K562 (cell line): ENCODE measurements at regions not wholly inside any gene's neighbourhood (a gene's known extent, or its start where the extent isn't known, plus 50 kb on each side); places are given as distances from the start of the nearest gene placed in this dataset.

Source experiments
- ATAC-seq: fragments of 200-7000 bp; cut with Tn5 transposase; 3 replicates; pipeline ENCODE4 v1.9.1; 2020; ENCODE audit warnings: moderate library complexity
- BruUV-seq: library from RNA; stranded (reverse); fragments of 400-500 nt; replicated peaks from 2 replicates; lab custom pipeline; 2021; lab: Mats Ljungman, UMichigan
- CTCF ChIA-PET: fragments of 300-600 bp; formaldehyde crosslinking; extraction: SDS; loops from one replicate; lab custom pipeline; 2021; ENCODE audit warnings: low intra/inter-chr PET ratio; lab: Yijun Ruan, JAX
- POLR2A ChIA-PET: fragments of 300-600, 350-650 bp; sonication (Branson Sonifier 250); formaldehyde crosslinking; extraction: SDS; loops from one replicate; lab custom pipeline; 2021; ENCODE audit warnings: antibody characterized with exemption, inconsistent platforms; lab: Yijun Ruan, JAX
- DNase-seq, 4 experiments: peaks; one replicate each; pipeline versions ENCODE4 v3.0.0 to v3.0.0-alpha.2; 2011 to 2018; ENCODE audit warnings: low spot score in 3 of 4, mixed read lengths in 3 of 4; ENCODE audit errors: extremely low read depth in 1 of 4
- FAIRE-seq: peaks from 2 replicates; lab custom pipeline; 2011; peaks lifted over from hg19 to GRCh38; lab: Jason Lieb, UNC
- H2AFZ ChIP-seq: 2 replicates; pipeline ENCODE4 v1.6.0; 2011; ENCODE audit warnings: low read depth, low read length, control low read depth, inconsistent platforms
- H3K27ac ChIP-seq: fragments of 200-600 bp; 3 replicates; pipeline ENCODE4 v1.8.0; 2011; ENCODE audit warnings: low read depth, mild to moderate bottlenecking, control low read depth, inconsistent platforms, low read length, moderate library complexity, mixed read lengths; ENCODE audit errors: extremely low read depth
- H3K27me3 ChIP-seq, 2 experiments: fragments of 300-600 bp in 1 of 2; 2 replicates in 1 of 2; 3 replicates in 1 of 2; pipeline versions ENCODE4 v1.6.0 to v1.8.0; 2011; ENCODE audit warnings: inconsistent platforms in 2 of 2, low read length in 2 of 2, mild to moderate bottlenecking in 1 of 2, mixed read lengths in 1 of 2, moderate library complexity in 1 of 2; ENCODE audit not compliant: control insufficient read depth in 2 of 2, insufficient read depth in 2 of 2
- H3K36me3 ChIP-seq: fragments of 300-600 bp; 3 replicates; pipeline ENCODE4 v1.8.0; 2011; ENCODE audit warnings: mild to moderate bottlenecking, low read length, inconsistent platforms; ENCODE audit not compliant: control insufficient read depth, insufficient read depth
- H3K4me1 ChIP-seq, 2 experiments: fragments of 200-600 bp in 1 of 2; replicated peaks in 1 of 2; 2 replicates in 1 of 2; 3 replicates in 1 of 2; pipeline versions ENCODE4 v1.5.1 to v1.8.0; 2011; ENCODE audit warnings: inconsistent platforms in 2 of 2, low read length in 2 of 2, mild to moderate bottlenecking in 1 of 2, mixed read lengths in 1 of 2, moderate library complexity in 1 of 2; ENCODE audit not compliant: control insufficient read depth in 2 of 2, insufficient read depth in 2 of 2
- H3K4me2 ChIP-seq: 2 replicates; pipeline ENCODE4 v1.6.1; 2011; ENCODE audit warnings: low read length, control low read depth, inconsistent platforms, mixed read lengths; ENCODE audit not compliant: insufficient read depth
- H3K4me3 ChIP-seq: fragments of 200-600 bp; sonication (generic), shearing (Covaris generic); 2 replicates; pipeline ENCODE4 v1.5.1; 2016; ENCODE audit warnings: control low read depth, inconsistent platforms
- H3K79me2 ChIP-seq: fragments of 200-600 bp; 3 replicates; pipeline ENCODE4 v1.8.0; 2011; ENCODE audit warnings: low read length, inconsistent platforms; ENCODE audit not compliant: control insufficient read depth, insufficient read depth
- H3K9ac ChIP-seq, 2 experiments: 2 replicates each; pipeline versions ENCODE4 v1.6.0 to v1.6.1; 2011; ENCODE audit warnings: low read depth in 2 of 2, low read length in 2 of 2, control low read depth in 1 of 2, inconsistent platforms in 1 of 2, mild to moderate bottlenecking in 1 of 2, mixed read lengths in 1 of 2; ENCODE audit not compliant: insufficient read depth in 1 of 2
- H3K9me1 ChIP-seq: one replicate; pipeline ENCODE4 v1.6.0; 2011; ENCODE audit warnings: inconsistent platforms, mild to moderate bottlenecking, low read length, moderate library complexity; ENCODE audit not compliant: control insufficient read depth, insufficient read depth
- H3K9me3 ChIP-seq: replicated peaks from 2 replicates; pipeline ENCODE4 v1.5.1; 2011; ENCODE audit warnings: low read depth, low read length, inconsistent platforms; ENCODE audit not compliant: control insufficient read depth, insufficient read depth
- H4K20me1 ChIP-seq: replicated peaks from 2 replicates; pipeline ENCODE4 v1.6.1; 2011; ENCODE audit warnings: low read length, inconsistent platforms, mixed read lengths; ENCODE audit not compliant: control insufficient read depth, insufficient read depth
- ATF1 ChIP-seq, 2 experiments: fragments of 450-650 bp in 1 of 2; IDR thresholded peaks; 2 replicates each; pipeline ENCODE4 v1.6.1; 2016; ENCODE audit warnings: missing compliant biosample characterization in 1 of 2, missing genetic modification characterization in 1 of 2
- CEBPB ChIP-seq: fragments of 450-650 bp; IDR thresholded peaks from 2 replicates; pipeline ENCODE4 v1.6.1; 2016; ENCODE audit warnings: missing genetic modification characterization, missing compliant biosample characterization
- CEBPG ChIP-seq, 3 experiments: fragments of 200-800 bp in 1 of 3; sonication (Bioruptor generic) in 1 of 3; sonication (generic) in 1 of 3; formaldehyde crosslinking in 1 of 3; IDR thresholded peaks in 2 of 3; conservative IDR thresholded peaks in 1 of 3; 2 replicates each; pipeline versions ENCODE4 v1.6.1 to v1.8.0; 2016 to 2022; ENCODE audit warnings: missing compliant biosample characterization in 2 of 3, missing genetic modification characterization in 2 of 3, mild to moderate bottlenecking in 1 of 3, missing genetic modification reagents in 1 of 3
- ELF4 ChIP-seq: fragments of 450-650 bp; formaldehyde crosslinking; IDR thresholded peaks from 2 replicates; pipeline ENCODE4 v1.4.0; 2022; ENCODE audit warnings: missing genetic modification characterization
- PML ChIP-seq: IDR thresholded peaks from 2 replicates; pipeline ENCODE4 v1.6.1; 2012; ENCODE audit warnings: low read length, inconsistent platforms
- ZNF668 ChIP-seq: fragments of 250-450 bp; sonication (Bioruptor Pico); IDR thresholded peaks from 2 replicates; pipeline ENCODE4 v1.8.0; 2022; ENCODE audit warnings: mild to moderate bottlenecking, inconsistent platforms
- WGBS: fragments of 100-300 bp; shearing (Covaris generic); methylation state at CpG from one replicate; pipeline ENCODE4 v1.1.6; 2016; ENCODE audit warnings: low coverage, mixed read lengths; ENCODE audit not compliant: insufficient coverage; ENCODE audit errors: missing lambda C conversion rate; 5-methylcytosine and 5-hydroxymethylcytosine counted together
- in situ Hi-C: fragments of 300-500 bp; cut with MboI; formaldehyde crosslinking; loops from 4 replicates; pipeline ENCODE4 v1.15.0; 2018; ENCODE audit warnings: inconsistent platforms, mixed read lengths
- intact Hi-C: fragments of 100-400 bp; cut with micrococcal nuclease; formaldehyde crosslinking; loops from 2 replicates; pipeline ENCODE4 v1.14.2; 2022

DNA sequence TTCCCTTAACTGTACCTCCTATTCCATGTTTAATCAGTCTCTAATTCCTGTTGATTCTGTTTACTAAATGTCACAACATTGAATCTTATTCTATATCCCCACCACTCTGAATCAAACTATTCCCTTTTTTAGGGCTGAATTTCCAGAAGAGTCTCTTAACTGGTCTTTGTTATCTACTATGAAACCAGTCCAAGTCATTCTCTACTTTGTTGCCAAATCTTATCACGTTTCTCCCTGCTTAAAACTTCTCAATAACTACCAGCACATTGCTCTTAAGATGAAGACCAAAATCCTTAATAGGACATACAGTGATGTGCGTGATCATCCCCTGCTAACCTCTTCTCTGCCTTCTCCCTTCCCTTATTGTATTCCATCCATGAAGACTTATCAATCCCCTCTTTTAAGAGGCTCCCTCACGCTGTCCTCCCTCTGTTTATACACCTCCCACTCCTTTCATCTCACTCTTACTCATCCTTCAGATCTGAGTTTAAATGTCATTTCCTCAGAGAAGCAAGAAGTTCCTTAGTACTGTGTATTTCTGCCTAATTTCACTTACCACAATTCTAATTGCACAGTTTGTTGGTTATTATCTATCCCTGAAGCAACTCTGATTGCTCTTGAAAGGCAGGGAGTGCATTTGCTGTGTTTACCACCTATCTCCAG is 143.0 kb upstream of the AHI1 start:
- no TSS peak for BruUV-seq
- no peak overlapping the region for H3K4me2 ChIP-seq

DNA sequence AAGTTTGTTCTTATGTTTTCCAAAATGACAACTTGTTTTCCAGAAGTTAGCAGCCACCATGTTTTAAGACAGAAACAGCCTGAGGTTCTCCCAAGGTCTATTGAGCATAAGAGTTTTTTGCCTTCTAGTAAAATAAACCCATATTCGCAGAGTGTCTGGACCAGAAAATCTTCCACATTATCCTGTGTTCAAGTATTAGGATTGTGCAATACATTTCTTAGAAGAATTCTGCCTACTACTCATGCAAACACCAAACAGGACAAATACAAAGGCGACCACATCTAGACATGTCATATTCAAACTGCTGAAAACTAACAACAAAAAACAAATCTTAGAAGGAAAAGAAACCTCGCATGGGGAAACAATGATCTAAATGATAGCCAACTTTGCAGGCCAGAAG is 145.4 kb upstream of the AHI1 start:
- ChIA-PET CTCF (no interaction called here), POLR2A (no interaction called here)
- Histone ChIP-seq H3K27me3 (no peaks in the 10 kb centered on the region), H3K79me2 (no peaks in the 10 kb centered on the region), H2AFZ (no peak overlapping the region), H3K36me3 (no peaks in the 10 kb centered on the region), H3K9me3 (no peaks in the 10 kb centered on the region), H3K9ac (no peak overlapping the region), H3K9me1 (no peaks in the 10 kb centered on the region)
- no peak for ATAC-seq
- no TSS peak for BruUV-seq
- WGBS, result 2% methylated on average over 3 of the region's 3 CpGs
- intact Hi-C loops, result no loop called here
- TF ChIP-seq CEBPB (tag) (peak; percentile 79), ELF4 (CRISPR knock-in tag) (no peak), CEBPG (CRISPR knock-in tag; IDR thresholded peaks at IDR 0.05) (no peak), CEBPG (tag; conservative IDR thresholded peaks at IDR 0.05 in 1 of 2, IDR thresholded peaks at IDR 0.05 in 1 of 2) (peak; percentile 12 to 80; a peak in 2 of 4 replicates), ZNF668 (CRISPR knock-in tag) (no peak), ATF1 (CRISPR knock-in tag; IDR thresholded peaks at IDR 0.05) (no peak), ATF1 (tag; IDR thresholded peaks at IDR 0.05) (no peak)
- TF ChIP-seq, all 486 proteins: peak for 2
- Histone ChIP-seq H4K20me1 (no peaks in the 10 kb centered on the region), H3K4me1 (no peaks in the 10 kb centered on the region), H3K4me2 (no peak overlapping the region), H3K4me3 (no peak overlapping the region), H3K27ac (no peak overlapping the region)
- DNase-seq (no peak), FAIRE-seq (no peak)
- in situ Hi-C loops, result no loop called here

More for the DNA sequence above, 143.0 kb upstream of the AHI1 start:
- Histone ChIP-seq H3K9ac (no peak overlapping the region), H3K27me3 (no peaks in the 10 kb centered on the region), H3K79me2 (no peaks in the 10 kb centered on the region), H2AFZ (no peak overlapping the region), H3K9me3 (no peaks in the 10 kb centered on the region), H3K9me1 (no peaks in the 10 kb centered on the region), H3K4me3 (no peak overlapping the region), H3K27ac (no peak overlapping the region), H3K4me1 (no peaks in the 10 kb centered on the region), H4K20me1 (no peaks in the 10 kb centered on the region), H3K36me3 (no peaks in the 10 kb centered on the region)
- ChIA-PET POLR2A (no interaction called here), CTCF (interaction anchor here (0.6 kb wide), 1 partner anchor 1888 kb away, joined by 3 read pairs; no protein-coding TSS in a partner anchor)
- DNase-seq (no peak), FAIRE-seq (no peak), ATAC-seq (no peak)
- no peak for TF ChIP-seq PML
- 0% methylated on average over 3 of the region's 3 CpGs for WGBS
- intact Hi-C loops (no loop called here), in situ Hi-C loops (no loop called here)
